ENCODE measurements at regions not wholly inside any gene's neighbourhood (a gene's known extent, or its start where the extent isn't known, plus 50 kb on each side); places are given as distances from the start of the nearest gene placed in this dataset.
"Not testable (repeated sequence)": the region's sequence is repeated elsewhere in the genome, so short reads cannot be mapped to it uniquely, and the experiment has no call there.

DNA sequence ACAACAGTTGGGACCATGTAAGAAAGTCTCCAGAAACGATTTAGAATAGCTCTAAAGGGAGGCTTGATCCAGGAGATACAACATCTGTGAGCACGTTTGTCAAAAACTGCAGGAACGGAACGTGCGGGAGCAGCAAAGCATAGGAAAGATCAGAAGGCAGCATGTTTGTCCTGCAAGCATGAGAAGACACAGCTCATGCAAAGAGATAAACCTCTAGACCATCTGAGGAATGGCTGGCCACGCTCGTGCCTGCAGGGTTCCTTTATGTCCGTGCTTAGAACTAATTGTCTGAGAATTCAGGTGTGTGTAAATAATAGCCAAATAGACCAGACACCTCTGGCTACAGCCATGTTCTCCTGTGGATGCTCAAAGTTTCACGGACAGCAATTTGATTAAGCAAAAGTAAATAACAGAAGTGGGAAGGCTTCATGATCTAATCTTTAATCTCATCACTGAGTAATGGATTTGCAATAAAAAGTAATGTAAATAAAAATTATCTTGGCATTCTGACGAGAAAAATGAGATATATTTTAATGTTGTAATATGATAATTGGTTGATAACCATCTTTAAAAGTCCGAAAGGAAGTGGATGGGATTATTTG is 534.8 kb upstream of the CDH7 start:
- in situ Hi-C loops (cut with HindIII; ENCODE audit: low pct_ligation_motif_present, low sequenced_read_pairs), result no loop called here
- Histone ChIP-seq H3K27me3 (replicated peaks) (no peaks in the 10 kb centered on the region), H3K4me3 (ENCODE audit: low read depth, low read length) (no peak overlapping the region), H3K27ac (no peak overlapping the region), H3K36me3 (replicated peaks) (no peaks in the 10 kb centered on the region)
- no peak for DNase-seq
- TF ChIP-seq, protein P1, sequence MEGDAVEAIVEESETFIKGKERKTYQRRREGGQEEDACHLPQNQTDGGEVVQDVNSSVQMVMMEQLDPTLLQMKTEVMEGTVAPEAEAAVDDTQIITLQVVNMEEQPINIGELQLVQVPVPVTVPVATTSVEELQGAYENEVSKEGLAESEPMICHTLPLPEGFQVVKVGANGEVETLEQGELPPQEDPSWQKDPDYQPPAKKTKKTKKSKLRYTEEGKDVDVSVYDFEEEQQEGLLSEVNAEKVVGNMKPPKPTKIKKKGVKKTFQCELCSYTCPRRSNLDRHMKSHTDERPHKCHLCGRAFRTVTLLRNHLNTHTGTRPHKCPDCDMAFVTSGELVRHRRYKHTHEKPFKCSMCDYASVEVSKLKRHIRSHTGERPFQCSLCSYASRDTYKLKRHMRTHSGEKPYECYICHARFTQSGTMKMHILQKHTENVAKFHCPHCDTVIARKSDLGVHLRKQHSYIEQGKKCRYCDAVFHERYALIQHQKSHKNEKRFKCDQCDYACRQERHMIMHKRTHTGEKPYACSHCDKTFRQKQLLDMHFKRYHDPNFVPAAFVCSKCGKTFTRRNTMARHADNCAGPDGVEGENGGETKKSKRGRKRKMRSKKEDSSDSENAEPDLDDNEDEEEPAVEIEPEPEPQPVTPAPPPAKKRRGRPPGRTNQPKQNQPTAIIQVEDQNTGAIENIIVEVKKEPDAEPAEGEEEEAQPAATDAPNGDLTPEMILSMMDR (IDR thresholded peaks at IDR 0.05; ENCODE audit: low read depth, low read length, missing control alignments), result no peak

DNA sequence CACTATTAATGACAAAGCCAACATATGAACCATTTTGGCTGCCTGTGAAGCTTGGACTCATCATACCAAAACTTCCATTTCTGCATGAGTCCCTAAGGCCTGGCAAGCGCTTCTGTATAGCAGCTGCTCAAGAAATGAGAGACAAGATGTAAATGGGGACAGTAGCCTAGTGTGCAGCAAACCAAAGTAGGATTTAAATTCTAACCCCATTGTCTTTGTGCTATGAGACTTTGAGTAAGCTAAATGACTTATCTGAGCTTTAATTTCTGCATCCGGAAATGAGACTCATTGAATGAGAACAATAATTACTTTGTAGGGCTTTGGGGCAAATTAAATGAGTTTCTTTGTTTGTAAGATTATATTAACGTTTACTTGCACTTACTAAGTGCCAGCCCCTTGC is 536.4 kb upstream of the CDH7 start:
- Histone ChIP-seq H3K36me3 (replicated peaks) (no peaks in the 10 kb centered on the region), H3K27me3 (replicated peaks) (no peaks in the 10 kb centered on the region), H3K4me3 (ENCODE audit: low read depth, low read length) (no peak overlapping the region), H3K27ac (no peak overlapping the region)
- in situ Hi-C loops (cut with HindIII; ENCODE audit: low pct_ligation_motif_present, low sequenced_read_pairs), result no loop called here
- TF ChIP-seq, protein P1 (IDR thresholded peaks at IDR 0.05; ENCODE audit: low read depth, low read length, missing control alignments), result no peak
- no peak for DNase-seq

DNA sequence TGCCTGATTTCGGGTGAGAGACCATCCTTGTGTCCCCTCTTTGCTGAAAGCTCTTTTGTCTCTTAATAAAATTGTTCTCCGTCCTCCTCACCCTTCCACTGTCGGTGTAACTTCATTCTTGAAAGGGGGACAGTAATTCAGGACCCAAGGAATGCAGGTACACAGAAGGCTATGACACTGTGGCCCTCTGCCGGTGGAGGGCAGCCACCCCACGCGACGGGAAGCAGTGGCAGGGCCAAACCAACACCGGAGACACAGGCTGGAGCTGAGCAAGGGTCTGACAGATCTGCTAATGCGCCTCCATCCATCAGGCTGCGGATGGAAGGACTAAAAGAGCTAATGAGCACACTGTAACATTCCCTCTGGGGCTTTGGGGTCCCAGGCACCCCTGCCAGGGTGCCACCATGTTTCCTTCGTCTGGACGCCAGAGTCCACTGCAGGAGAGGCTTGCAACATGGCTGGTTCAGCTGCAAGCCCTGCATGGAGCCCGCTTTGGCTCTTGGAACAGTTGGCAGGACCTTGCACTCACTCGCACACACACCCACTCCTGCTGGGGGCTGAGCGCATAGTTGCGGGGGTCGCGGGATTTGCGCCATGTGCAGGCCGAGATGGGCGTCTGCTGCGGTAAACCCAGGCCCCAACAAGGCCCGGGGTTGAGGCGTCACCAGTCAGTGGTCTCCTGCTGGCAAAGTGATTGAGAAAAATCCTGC is 544.1 kb upstream of the CDH7 start:
- TF ChIP-seq, protein P1 (IDR thresholded peaks at IDR 0.05; ENCODE audit: low read depth, low read length, missing control alignments), result no peak
- Histone ChIP-seq H3K36me3 (replicated peaks) (no peaks in the 10 kb centered on the region), H3K27ac (no peak overlapping the region), H3K4me3 (ENCODE audit: low read depth, low read length) (no peak overlapping the region), H3K27me3 (replicated peaks) (no peaks in the 10 kb centered on the region)
- in situ Hi-C loops (cut with HindIII; ENCODE audit: low pct_ligation_motif_present, low sequenced_read_pairs), result no loop called here
- DNase-seq, result no peak

DNA sequence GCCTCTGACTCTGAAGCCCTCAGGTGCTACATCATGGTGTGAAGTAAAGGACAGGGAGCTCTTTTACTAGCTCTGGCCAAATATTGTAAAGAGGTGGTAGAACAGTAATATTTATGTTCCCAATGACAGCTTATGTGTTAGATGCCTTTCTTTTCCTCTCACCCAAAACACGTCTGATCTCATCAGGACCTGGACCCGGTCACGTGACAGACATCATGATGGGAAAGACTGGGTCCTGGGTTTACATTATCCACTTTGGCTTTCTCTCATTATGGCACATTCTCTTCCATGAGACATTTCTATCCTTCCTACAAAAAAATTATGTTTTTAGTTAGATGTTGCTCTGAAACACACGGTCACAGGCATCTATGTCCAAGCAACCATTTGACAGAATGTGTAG is 548.7 kb upstream of the CDH7 start:
- H3K27me3 ChIP-seq (replicated peaks), result no peaks in the 10 kb centered on the region
- TF ChIP-seq, protein P1 (IDR thresholded peaks at IDR 0.05; ENCODE audit: low read depth, low read length, missing control alignments), result no peak
- H3K27ac ChIP-seq, result no peak overlapping the region
- in situ Hi-C loops (cut with HindIII; ENCODE audit: low pct_ligation_motif_present, low sequenced_read_pairs), result no loop called here
- DNase-seq, result no peak
- no peak overlapping the region for H3K4me3 ChIP-seq (ENCODE audit: low read depth, low read length)
- H3K36me3 ChIP-seq (replicated peaks), result no peaks in the 10 kb centered on the region

DNA sequence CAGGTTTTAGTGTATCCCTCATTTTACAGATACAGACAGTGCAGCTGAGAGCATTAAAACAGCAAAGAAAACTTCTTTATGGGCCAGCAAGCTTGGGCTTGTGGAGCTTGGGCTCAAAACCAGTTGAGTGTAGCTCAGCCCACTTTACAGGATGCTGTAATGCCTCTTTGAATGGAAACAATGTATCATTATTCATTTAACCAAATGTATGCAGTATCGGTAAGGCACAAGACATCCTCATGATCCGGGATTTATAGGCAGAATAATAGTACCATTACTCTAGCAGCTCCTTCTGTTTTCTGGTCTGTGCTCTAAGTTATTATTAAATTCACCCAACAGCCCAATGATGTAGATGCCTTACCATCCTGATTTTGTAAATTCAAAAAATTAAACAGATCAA is 575.1 kb upstream of the CDH7 start:
- no peaks in the 10 kb centered on the region for H3K27me3 ChIP-seq (replicated peaks)
- no peaks in the 10 kb centered on the region for H3K36me3 ChIP-seq (replicated peaks)
- no peak overlapping the region for H3K27ac ChIP-seq
- no peak overlapping the region for H3K4me3 ChIP-seq (ENCODE audit: low read depth, low read length)
- in situ Hi-C loops (cut with HindIII; ENCODE audit: low pct_ligation_motif_present, low sequenced_read_pairs), result no loop called here
- no peak for DNase-seq
- TF ChIP-seq, protein P1 (IDR thresholded peaks at IDR 0.05; ENCODE audit: low read depth, low read length, missing control alignments), result no peak

DNA sequence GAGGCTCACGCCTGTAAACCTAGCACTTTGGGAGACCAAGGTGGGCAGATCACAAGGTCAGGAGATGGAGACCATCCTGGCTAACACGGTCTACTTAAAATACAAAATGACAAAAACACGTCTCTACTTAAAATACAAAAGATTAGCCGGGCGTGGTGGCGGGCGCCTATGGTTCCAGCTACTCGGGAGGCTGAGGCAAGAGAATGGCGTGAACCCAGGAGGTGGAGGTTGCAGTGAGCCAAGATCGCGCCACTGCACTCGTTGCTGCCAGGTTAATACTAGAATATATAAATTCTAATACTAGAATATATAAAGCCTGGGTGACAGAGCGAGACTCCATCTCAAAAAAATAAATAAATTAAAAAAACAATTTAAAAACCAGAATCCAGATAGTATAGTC is 588.7 kb upstream of the CDH7 start:
- in situ Hi-C loops (cut with HindIII; ENCODE audit: low pct_ligation_motif_present, low sequenced_read_pairs); DNase-seq; H3K4me3 ChIP-seq (ENCODE audit: low read depth, low read length); H3K27me3 ChIP-seq (replicated peaks); H3K27ac ChIP-seq; H3K36me3 ChIP-seq (replicated peaks): not testable (repeated sequence)

All from brain microvascular endothelial cell (primary cell).